ENCODE measurements at regions not wholly inside any gene's neighbourhood (a gene's known extent, or its start where the extent isn't known, plus 50 kb on each side); places are given as distances from the start of the nearest gene placed in this dataset.

GRCh38 chr11:62050716-62051115 is 73.1 kb upstream of the INCENP start:
- TF ChIP-seq CTCF (conservative IDR thresholded peaks at IDR 0.05 in 1 of 2, IDR thresholded peaks at IDR 0.05 in 1 of 2; ENCODE audit: low read depth in 1 of 2, low read length in 2 of 2), result no peak
- TF ChIP-seq EZH2 (IDR thresholded peaks at IDR 0.05; ENCODE audit: low read length, missing control alignments), result no peak

Data from fibroblast of lung (primary cell).